Activated naive CD8-positive, alpha-beta T cell (primary cell): ENCODE measurements at regions not wholly inside any gene's neighbourhood (a gene's known extent, or its start where the extent isn't known, plus 50 kb on each side); places are given as distances from the start of the nearest gene placed in this dataset.

Experiments used
- H3K27ac Mint-ChIP-seq: one replicate; pipeline ENCODE4 v1.8.0; 2021; ENCODE audit warnings: mixed read lengths
- H3K27me3 Mint-ChIP-seq: one replicate; pipeline ENCODE4 v1.8.0; 2021; ENCODE audit warnings: mixed read lengths
- H3K36me3 Mint-ChIP-seq: one replicate; pipeline ENCODE4 v1.8.0; 2021; ENCODE audit warnings: mixed read lengths
- H3K4me1 Mint-ChIP-seq: one replicate; pipeline ENCODE4 v1.8.0; 2021; ENCODE audit warnings: low read depth, mixed read lengths
- H3K4me3 Mint-ChIP-seq: one replicate; pipeline ENCODE4 v1.8.0; 2021; ENCODE audit warnings: mild to moderate bottlenecking, mixed read lengths
- H3K9me3 Mint-ChIP-seq: one replicate; pipeline ENCODE4 v1.8.0; 2021; ENCODE audit warnings: low read depth, mixed read lengths

DNA sequence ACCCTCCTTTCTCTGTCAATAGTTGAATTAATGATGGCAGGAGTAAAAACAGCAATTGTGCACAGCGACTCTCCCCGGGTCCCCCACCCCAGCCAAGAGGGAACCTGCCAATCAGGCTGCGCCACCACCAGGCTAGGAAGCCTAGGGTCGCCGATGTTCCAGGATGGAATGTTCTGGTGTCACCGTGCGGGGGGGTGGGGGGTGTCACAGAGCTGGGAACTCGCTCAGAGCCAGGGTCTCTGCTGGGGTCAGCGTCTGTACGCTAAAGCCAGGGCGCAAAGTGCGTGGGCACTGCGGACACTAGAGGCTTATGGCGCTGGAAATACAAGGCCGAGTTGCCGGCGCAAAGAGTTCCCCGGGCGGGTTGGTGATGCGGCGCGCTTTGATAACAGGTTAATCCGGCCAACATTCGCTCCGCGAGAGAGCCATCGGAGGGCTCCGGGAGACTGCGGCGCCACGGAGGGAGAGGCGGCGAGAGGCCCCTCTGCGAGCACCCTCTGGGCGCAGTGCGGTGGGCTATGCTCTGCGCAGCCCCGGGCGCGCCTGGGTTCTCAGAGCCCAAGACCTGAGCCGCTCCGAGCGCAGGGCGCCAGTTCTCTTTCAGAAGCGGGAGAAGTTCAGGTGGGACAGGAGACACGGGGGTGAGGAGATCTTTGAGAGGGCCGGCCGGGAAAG lies 192.3 kb downstream of the EMX2 start:
- Mint-ChIP-seq H3K9me3 (no peaks in the 10 kb centered on the region), H3K36me3 (no peaks in the 10 kb centered on the region), H3K27me3 (peaks cover 27% of the 10 kb centered on the region), H3K4me1 (no peaks in the 10 kb centered on the region), H3K4me3 (no peak overlapping the region), H3K27ac (no peak overlapping the region)

- H3K27me3 Mint-ChIP-seq = peaks cover 18% of the 10 kb centered on the region
- no peaks in the 10 kb centered on the region for H3K9me3 Mint-ChIP-seq
- no peaks in the 10 kb centered on the region for H3K4me1 Mint-ChIP-seq
- H3K36me3 Mint-ChIP-seq = no peaks in the 10 kb centered on the region
- no peak overlapping the region for H3K4me3 Mint-ChIP-seq
- no peak overlapping the region for H3K27ac Mint-ChIP-seq
Measured at GRCh38 chr10:117736655-117737054, 194.1 kb downstream of the EMX2 start.

DNA sequence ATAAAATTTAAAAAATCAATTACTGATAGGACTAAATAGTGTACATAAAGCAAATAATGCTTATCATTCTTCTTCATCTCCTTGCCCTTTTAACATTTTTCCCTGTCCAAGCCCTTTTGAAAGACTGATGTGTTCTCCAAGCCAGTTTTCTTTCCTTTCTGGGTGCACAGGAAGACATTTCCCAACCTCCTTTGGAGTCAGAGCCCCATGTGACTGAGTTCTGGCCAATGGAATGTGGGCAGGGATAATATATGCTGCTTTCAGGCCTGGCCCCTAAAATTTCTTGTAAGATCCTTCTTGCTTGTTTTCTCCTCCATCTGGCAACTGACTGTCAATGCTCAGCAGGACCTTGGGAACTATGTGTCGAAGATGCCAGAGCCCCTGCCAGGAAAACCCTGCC lies 197.5 kb downstream of the EMX2 start:
- no peaks in the 10 kb centered on the region for H3K4me1 Mint-ChIP-seq
- H3K27ac Mint-ChIP-seq = no peak overlapping the region
- H3K4me3 Mint-ChIP-seq = no peak overlapping the region
- no peaks in the 10 kb centered on the region for H3K9me3 Mint-ChIP-seq
- H3K36me3 Mint-ChIP-seq = no peaks in the 10 kb centered on the region
- peaks cover 10% of the 10 kb centered on the region for H3K27me3 Mint-ChIP-seq

GRCh38 chr10:117740691-117741222 lies 198.2 kb downstream of the EMX2 start:
- Mint-ChIP-seq H3K36me3 (no peaks in the 10 kb centered on the region), H3K4me3 (no peak overlapping the region), H3K27me3 (peaks cover 9% of the 10 kb centered on the region), H3K9me3 (no peaks in the 10 kb centered on the region), H3K4me1 (no peaks in the 10 kb centered on the region), H3K27ac (no peak overlapping the region)

- Mint-ChIP-seq H3K36me3 (no peaks in the 10 kb centered on the region), H3K27me3 (peaks cover 6% of the 10 kb centered on the region), H3K27ac (no peak overlapping the region), H3K4me3 (no peak overlapping the region), H3K4me1 (no peaks in the 10 kb centered on the region), H3K9me3 (no peaks in the 10 kb centered on the region)
Measured at GRCh38 chr10:117741524-117741923, 199.0 kb downstream of the EMX2 start.

DNA sequence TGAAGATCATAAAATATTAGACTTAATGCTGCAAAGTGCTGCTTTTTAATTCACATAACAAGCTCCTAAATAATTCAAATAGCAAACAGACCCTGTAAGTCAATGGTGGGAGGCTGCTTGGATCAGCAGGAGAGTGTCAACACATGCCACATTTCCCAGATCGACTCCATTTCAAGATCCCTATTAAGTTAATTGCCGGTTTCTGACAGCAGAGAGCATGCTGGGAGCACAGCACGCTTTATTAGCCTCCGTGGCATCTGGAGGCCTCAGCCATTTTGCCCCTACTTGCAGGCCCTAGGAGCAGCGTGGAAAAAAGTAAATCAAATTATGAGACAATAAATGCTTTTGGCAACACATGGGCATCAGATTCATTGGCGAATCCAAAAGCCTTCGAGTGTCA lies 201.0 kb downstream of the EMX2 start:
- H3K27me3 Mint-ChIP-seq = peaks cover 6% of the 10 kb centered on the region
- no peak overlapping the region for H3K27ac Mint-ChIP-seq
- H3K4me3 Mint-ChIP-seq = no peak overlapping the region
- H3K36me3 Mint-ChIP-seq = no peaks in the 10 kb centered on the region
- no peaks in the 10 kb centered on the region for H3K4me1 Mint-ChIP-seq
- H3K9me3 Mint-ChIP-seq = no peaks in the 10 kb centered on the region

DNA sequence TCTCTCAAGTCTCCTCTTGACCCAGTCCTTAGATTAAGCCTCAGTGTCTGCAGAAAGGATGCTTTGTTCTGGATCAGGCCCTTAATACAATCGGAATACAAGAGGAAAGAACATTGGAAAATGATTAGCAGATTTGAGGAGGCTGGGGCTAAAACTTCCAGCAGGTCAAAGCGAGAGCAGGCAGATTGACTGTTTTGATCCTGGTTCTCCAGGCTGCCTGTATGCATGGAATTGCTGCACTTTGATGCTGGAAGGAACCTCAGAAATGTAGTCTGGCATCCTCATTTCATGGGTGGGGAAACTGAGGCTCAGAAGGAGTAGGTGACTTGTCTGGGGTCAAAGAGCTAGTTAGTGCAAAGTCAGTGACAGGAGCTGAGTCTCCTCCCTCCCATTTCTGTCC lies 202.8 kb downstream of the EMX2 start:
- Mint-ChIP-seq H3K27ac (no peak overlapping the region), H3K36me3 (no peaks in the 10 kb centered on the region), H3K4me1 (no peaks in the 10 kb centered on the region), H3K4me3 (no peak overlapping the region), H3K9me3 (no peaks in the 10 kb centered on the region), H3K27me3 (peaks cover 5% of the 10 kb centered on the region)

- Mint-ChIP-seq H3K4me3 (no peak overlapping the region), H3K27me3 (peaks cover 4% of the 10 kb centered on the region), H3K9me3 (no peaks in the 10 kb centered on the region), H3K36me3 (no peaks in the 10 kb centered on the region), H3K27ac (no peak overlapping the region), H3K4me1 (no peaks in the 10 kb centered on the region)
Measured at GRCh38 chr10:117746541-117747448, 204.2 kb downstream of the EMX2 start.

- H3K27ac Mint-ChIP-seq = no peak overlapping the region
- no peaks in the 10 kb centered on the region for H3K4me1 Mint-ChIP-seq
- H3K27me3 Mint-ChIP-seq = no peaks in the 10 kb centered on the region
- no peaks in the 10 kb centered on the region for H3K36me3 Mint-ChIP-seq
- no peaks in the 10 kb centered on the region for H3K9me3 Mint-ChIP-seq
- H3K4me3 Mint-ChIP-seq = no peak overlapping the region
Measured at GRCh38 chr10:117747636-117748035, 205.1 kb downstream of the EMX2 start.

DNA sequence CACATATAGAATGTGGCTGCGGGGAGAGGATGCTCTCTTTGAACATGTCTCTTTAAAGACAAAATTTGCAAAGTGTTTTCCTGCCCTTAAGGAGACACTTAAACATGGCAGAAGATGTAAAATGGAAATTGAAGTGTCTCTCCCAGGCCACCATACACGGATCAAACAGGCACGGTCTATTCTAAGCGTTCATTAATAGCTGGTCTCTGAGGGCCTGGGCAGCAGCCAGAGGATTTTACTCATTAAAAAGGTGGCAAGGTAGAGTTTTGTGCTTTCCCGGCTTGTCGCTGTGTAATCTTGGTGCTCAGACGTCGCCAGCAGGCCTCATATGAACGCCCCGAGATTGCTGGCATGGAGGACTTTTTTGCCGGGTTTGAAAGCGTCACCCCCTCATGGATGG lies 205.5 kb downstream of the EMX2 start:
- no peaks in the 10 kb centered on the region for H3K27me3 Mint-ChIP-seq
- no peak overlapping the region for H3K27ac Mint-ChIP-seq
- no peaks in the 10 kb centered on the region for H3K9me3 Mint-ChIP-seq
- H3K4me3 Mint-ChIP-seq = no peak overlapping the region
- no peaks in the 10 kb centered on the region for H3K36me3 Mint-ChIP-seq
- H3K4me1 Mint-ChIP-seq = no peaks in the 10 kb centered on the region

DNA sequence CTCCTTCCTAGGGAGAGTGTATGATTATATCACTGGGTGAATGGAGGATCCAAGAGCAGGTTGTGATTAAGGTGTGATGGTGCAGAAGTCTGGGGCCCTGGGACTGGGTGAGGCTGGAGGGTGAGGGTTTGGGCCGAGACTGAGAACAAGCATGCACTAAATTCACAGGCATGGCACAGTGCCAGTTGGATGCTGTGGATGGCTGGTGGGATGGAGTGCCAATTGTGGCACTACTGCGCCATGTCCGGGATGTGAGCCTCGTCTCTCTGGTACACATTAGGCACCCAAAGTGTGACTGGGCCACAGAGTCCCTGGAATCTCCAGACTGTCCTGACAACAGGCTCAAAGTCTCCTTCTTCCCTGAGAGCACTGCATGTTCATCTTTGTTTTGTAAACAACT lies 208.1 kb downstream of the EMX2 start:
- no peak overlapping the region for H3K27ac Mint-ChIP-seq
- H3K4me1 Mint-ChIP-seq = no peaks in the 10 kb centered on the region
- no peaks in the 10 kb centered on the region for H3K36me3 Mint-ChIP-seq
- H3K9me3 Mint-ChIP-seq = no peaks in the 10 kb centered on the region
- H3K4me3 Mint-ChIP-seq = no peak overlapping the region
- no peaks in the 10 kb centered on the region for H3K27me3 Mint-ChIP-seq

GRCh38 chr10:117751259-117751658 lies 208.7 kb downstream of the EMX2 start:
- H3K27me3 Mint-ChIP-seq = peaks cover 3% of the 10 kb centered on the region
- H3K4me1 Mint-ChIP-seq = no peaks in the 10 kb centered on the region
- no peaks in the 10 kb centered on the region for H3K36me3 Mint-ChIP-seq
- H3K4me3 Mint-ChIP-seq = no peak overlapping the region
- H3K9me3 Mint-ChIP-seq = no peaks in the 10 kb centered on the region
- no peak overlapping the region for H3K27ac Mint-ChIP-seq

DNA sequence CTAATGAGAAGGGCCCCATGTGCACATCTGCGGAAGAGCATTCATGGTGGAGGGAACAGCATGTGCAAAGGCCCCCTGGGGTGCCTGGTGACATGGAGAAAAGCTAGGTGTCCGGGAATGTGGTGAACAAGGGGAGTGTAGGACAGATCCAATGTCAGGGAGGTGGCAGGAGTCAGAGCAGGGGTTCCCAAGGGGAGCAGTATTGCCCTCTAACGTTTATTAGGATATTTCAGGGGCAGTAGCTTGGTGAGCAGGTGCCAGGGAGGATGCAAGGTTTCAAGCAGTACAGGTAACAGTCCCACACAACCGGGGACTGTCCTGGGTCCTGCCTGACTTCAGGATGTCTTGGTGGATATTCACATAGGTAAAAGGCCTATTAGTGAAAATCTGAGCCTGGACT lies 209.6 kb downstream of the EMX2 start:
- Mint-ChIP-seq H3K4me3 (no peak overlapping the region), H3K27ac (no peak overlapping the region), H3K27me3 (peaks cover 3% of the 10 kb centered on the region), H3K9me3 (no peaks in the 10 kb centered on the region), H3K36me3 (no peaks in the 10 kb centered on the region), H3K4me1 (no peaks in the 10 kb centered on the region)

DNA sequence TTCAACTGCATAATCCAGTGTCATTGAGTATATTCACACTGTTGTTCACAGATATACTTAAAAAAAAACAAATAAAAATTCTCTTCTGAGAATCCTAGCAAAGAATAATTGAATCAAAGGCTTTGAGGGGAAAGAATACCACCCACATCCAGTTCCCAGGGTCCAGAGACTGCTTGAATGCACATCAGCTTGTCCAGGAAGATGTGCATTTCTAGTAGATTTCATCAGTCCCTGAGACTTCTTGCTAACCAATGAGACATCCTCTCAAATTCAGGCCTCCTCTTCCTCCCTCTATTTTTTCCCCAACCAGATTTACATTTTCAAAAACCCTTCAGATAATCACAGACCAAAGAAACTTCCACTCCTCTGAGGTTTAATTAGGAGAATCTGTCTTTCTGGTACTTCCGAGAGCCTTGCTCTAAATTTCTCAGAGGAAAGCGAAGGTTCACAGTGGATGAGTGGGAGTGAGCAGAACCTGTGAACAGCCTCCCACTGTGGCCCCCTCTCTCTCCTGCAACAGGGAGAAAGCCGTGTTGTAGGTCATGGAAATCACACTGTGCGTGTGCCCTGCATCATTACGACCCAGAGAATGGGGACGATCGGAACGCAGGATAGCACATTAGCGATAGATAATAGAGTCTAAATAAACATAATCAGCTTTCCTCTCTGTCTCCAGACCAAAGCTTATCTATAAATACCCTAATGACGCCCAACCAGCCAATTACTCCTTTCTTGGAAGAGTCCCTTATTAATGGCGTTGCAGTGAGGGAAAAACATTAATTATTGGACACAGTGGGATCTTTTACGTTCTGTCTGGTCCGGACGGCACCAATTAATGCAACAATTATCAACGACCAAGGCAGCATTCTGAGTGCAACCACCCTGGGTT lies 212.5 kb downstream of the EMX2 start:
- Mint-ChIP-seq H3K27ac (no peak overlapping the region), H3K9me3 (no peaks in the 10 kb centered on the region), H3K4me3 (no peak overlapping the region), H3K27me3 (peaks cover 3% of the 10 kb centered on the region), H3K4me1 (no peaks in the 10 kb centered on the region), H3K36me3 (no peaks in the 10 kb centered on the region)

- Mint-ChIP-seq H3K27ac (no peak overlapping the region), H3K27me3 (peaks cover 3% of the 10 kb centered on the region), H3K9me3 (no peaks in the 10 kb centered on the region), H3K4me1 (no peaks in the 10 kb centered on the region), H3K4me3 (no peak overlapping the region), H3K36me3 (no peaks in the 10 kb centered on the region)
Measured at GRCh38 chr10:117755659-117756014, 213.1 kb downstream of the EMX2 start.
